Eye (tissue), 1 donor: ENCODE measurements at regions not wholly inside any gene's neighbourhood (a gene's known extent, or its start where the extent isn't known, plus 50 kb on each side); places are given as distances from the start of the nearest gene placed in this dataset.
"Not testable (repeated sequence)": the region's sequence is repeated elsewhere in the genome, so short reads cannot be mapped to it uniquely, and the experiment has no call there.

Experiments used
- DNase-seq: peaks from one replicate; pipeline ENCODE4 v3.0.0-alpha.2; 2015

- no peak for DNase-seq
Measured at GRCh38 chr11:93032580-93032979, 63.1 kb downstream of the MTNR1B start.

- DNase-seq: no peak
Measured at GRCh38 chr11:93033093-93033492, 63.6 kb downstream of the MTNR1B start.

- DNase-seq: no peak
Measured at GRCh38 chr11:93034031-93034722, 64.7 kb downstream of the MTNR1B start.

- DNase-seq: no peak
Measured at GRCh38 chr11:93034723-93035039, 65.2 kb downstream of the MTNR1B start.

- DNase-seq: no peak
Measured at GRCh38 chr11:93038521-93038920, 69.1 kb downstream of the MTNR1B start.

GRCh38 chr11:93039531-93040240, 70.2 kb downstream of the MTNR1B start:
- DNase-seq: no peak

GRCh38 chr11:93041682-93042081, 72.2 kb downstream of the MTNR1B start:
- DNase-seq: no peak

GRCh38 chr11:93043186-93043585, 73.7 kb downstream of the MTNR1B start:
- not testable (repeated sequence) for DNase-seq

GRCh38 chr11:93049740-93050139, 80.3 kb downstream of the MTNR1B start:
- DNase-seq: no peak

GRCh38 chr11:93051186-93051585, 81.7 kb downstream of the MTNR1B start:
- no peak for DNase-seq

- no peak for DNase-seq
Measured at GRCh38 chr11:93053864-93054263, 84.4 kb downstream of the MTNR1B start.

- DNase-seq: no peak
Measured at GRCh38 chr11:93054279-93054678, 84.8 kb downstream of the MTNR1B start.

- DNase-seq: no peak
Measured at GRCh38 chr11:93054881-93055280, 85.4 kb downstream of the MTNR1B start.

GRCh38 chr11:93059117-93059957, 89.9 kb downstream of the MTNR1B start:
- DNase-seq: peak; percentile 57

GRCh38 chr11:93063086-93063485, 93.6 kb downstream of the MTNR1B start:
- no peak for DNase-seq

GRCh38 chr11:93065074-93065674, 95.7 kb downstream of the MTNR1B start:
- not testable (repeated sequence) for DNase-seq

- DNase-seq: no peak
Measured at GRCh38 chr11:93067881-93068390, 98.5 kb downstream of the MTNR1B start.

- no peak for DNase-seq
Measured at GRCh38 chr11:93072229-93072914, 102.9 kb downstream of the MTNR1B start.

GRCh38 chr11:93073026-93073425, 103.6 kb downstream of the MTNR1B start:
- DNase-seq: no peak

- DNase-seq: no peak
Measured at GRCh38 chr11:93073508-93074280, 104.2 kb downstream of the MTNR1B start.

GRCh38 chr11:93074352-93074751, 104.9 kb downstream of the MTNR1B start:
- no peak for DNase-seq

GRCh38 chr11:93075782-93076181, 106.3 kb downstream of the MTNR1B start:
- no peak for DNase-seq
